ENCODE measurements at regions not wholly inside any gene's neighbourhood (a gene's known extent, or its start where the extent isn't known, plus 50 kb on each side); places are given as distances from the start of the nearest gene placed in this dataset.
A peak's percentile ranks its signal among the peaks of the same experiment; 100 is the strongest.

- DNase-seq = peak; percentile 84
- no peaks in the 10 kb centered on the region for H3K79me2 ChIP-seq (ENCODE audit: insufficient read depth)
- H3K36me3 ChIP-seq (ENCODE audit: low read depth) = no peaks in the 10 kb centered on the region
- TF ChIP-seq EZH2 (IDR thresholded peaks at IDR 0.05; ENCODE audit: insufficient read depth, poor library complexity, severe bottlenecking) (no peak), EZH2phosphoT487 (IDR thresholded peaks at IDR 0.05; ENCODE audit: insufficient read depth, low read depth) (no peak)
- H3K4me2 ChIP-seq (ENCODE audit: unreplicated experiment) = no peak overlapping the region
- in situ Hi-C loops (cut with MboI) = loop anchor here (10.0 to 25.0 kb wide), 2 partner anchors 148 to 1110 kb away; partner anchors contain the start of gene ALK
- no peaks in the 10 kb centered on the region for H3K9me2 ChIP-seq (ENCODE audit: insufficient read depth)
- H3K9ac ChIP-seq = no peak overlapping the region
- H3K27ac ChIP-seq = no peak overlapping the region
- no peak overlapping the region for H3K4me3 ChIP-seq
- H2AFZ ChIP-seq = no peak overlapping the region
- peaks cover 43% of the 10 kb centered on the region for H3K27me3 ChIP-seq (replicated peaks; ENCODE audit: insufficient read depth)
- no peaks in the 10 kb centered on the region for H4K20me1 ChIP-seq (ENCODE audit: insufficient read depth)
- 14 to 17% methylated on average over 10 of the region's 10 CpGs for WGBS, 2 experiments (ENCODE audit: low coverage in 1 of 2, low lambda C conversion rate in 2 of 2, missing lambda C conversion rate in 2 of 2)
- no peaks in the 10 kb centered on the region for H3F3A ChIP-seq (ENCODE audit: insufficient read depth)
- no peaks in the 10 kb centered on the region for H3K9me3 ChIP-seq (ENCODE audit: low read depth)
- no peaks in the 10 kb centered on the region for H3K4me1 ChIP-seq (ENCODE audit: insufficient read depth)
Measured at GRCh38 chr2:30072250-30072842, 74.5 kb upstream of the YPEL5 start.

DNA sequence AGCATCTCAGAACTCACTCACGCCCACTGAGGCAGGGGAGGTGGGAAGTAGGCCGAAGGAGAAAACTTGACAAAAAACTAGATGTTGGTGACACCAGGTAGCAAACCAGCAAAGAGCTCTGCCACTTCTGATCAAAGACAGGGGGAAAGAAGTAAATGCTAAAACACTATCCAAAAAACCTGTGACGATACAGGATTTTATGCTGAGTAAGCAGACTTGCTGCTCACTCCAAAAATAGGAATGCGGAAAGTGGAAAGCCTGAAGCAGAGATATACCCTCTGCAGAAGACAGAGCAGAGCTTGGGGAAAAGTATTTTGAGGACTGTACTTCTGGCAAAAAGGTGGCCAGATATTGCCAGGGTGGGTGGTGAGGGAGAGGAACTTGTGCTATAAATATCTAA lies 73.3 kb upstream of the YPEL5 start:
- Histone ChIP-seq H3K27me3 (replicated peaks; ENCODE audit: insufficient read depth) (peaks cover 48% of the 10 kb centered on the region), H3K9ac (no peak overlapping the region), H3F3A (ENCODE audit: insufficient read depth) (no peaks in the 10 kb centered on the region), H4K20me1 (ENCODE audit: insufficient read depth) (no peaks in the 10 kb centered on the region), H3K4me2 (ENCODE audit: unreplicated experiment) (peak overlapping the region; percentile 10), H3K9me3 (ENCODE audit: low read depth) (no peaks in the 10 kb centered on the region), H3K4me3 (no peak overlapping the region), H2AFZ (no peak overlapping the region), H3K9me2 (ENCODE audit: insufficient read depth) (no peaks in the 10 kb centered on the region), H3K4me1 (ENCODE audit: insufficient read depth) (no peaks in the 10 kb centered on the region), H3K27ac (no peak overlapping the region), H3K36me3 (ENCODE audit: low read depth) (no peaks in the 10 kb centered on the region), H3K79me2 (ENCODE audit: insufficient read depth) (no peaks in the 10 kb centered on the region)
- TF ChIP-seq EZH2phosphoT487 (IDR thresholded peaks at IDR 0.05; ENCODE audit: insufficient read depth, low read depth) (no peak), EZH2 (IDR thresholded peaks at IDR 0.05; ENCODE audit: insufficient read depth, poor library complexity, severe bottlenecking) (no peak)
- WGBS, 2 experiments (ENCODE audit: low coverage in 1 of 2, low lambda C conversion rate in 2 of 2, missing lambda C conversion rate in 2 of 2) = 33 to 36% methylated on average over 4 of the region's 4 CpGs
- in situ Hi-C loops (cut with MboI) = loop anchor here (10.0 to 25.0 kb wide), 2 partner anchors 149 to 1111 kb away; partner anchors contain the start of gene ALK
- peak; percentile 21 for DNase-seq

DNA sequence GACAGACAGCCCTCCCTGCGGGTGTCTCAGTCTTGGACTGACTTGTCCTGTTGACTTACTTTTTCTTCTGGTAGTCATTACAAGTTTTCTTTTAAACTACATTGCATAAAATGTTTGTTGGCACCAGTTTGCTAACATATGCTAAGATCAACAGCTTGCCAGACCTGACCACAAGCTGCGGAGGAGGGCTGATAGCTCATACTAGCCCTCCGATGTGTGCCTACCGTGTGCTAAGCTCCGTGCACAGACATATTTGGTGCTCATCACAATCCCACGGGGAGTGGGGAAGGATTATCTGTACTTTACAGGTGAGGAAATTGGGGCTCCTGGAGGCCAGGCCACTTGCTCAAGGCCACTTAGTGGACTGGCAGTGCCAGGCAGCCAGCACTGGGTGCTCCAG lies 72.8 kb upstream of the YPEL5 start:
- in situ Hi-C loops (cut with MboI) = loop anchor here (10.0 to 25.0 kb wide), 2 partner anchors 149 to 1112 kb away; partner anchors contain the start of gene ALK
- Histone ChIP-seq H3K36me3 (ENCODE audit: low read depth) (no peaks in the 10 kb centered on the region), H2AFZ (no peak overlapping the region), H3K27me3 (replicated peaks; ENCODE audit: insufficient read depth) (peaks cover 48% of the 10 kb centered on the region), H3K4me1 (ENCODE audit: insufficient read depth) (no peaks in the 10 kb centered on the region), H3K9ac (no peak overlapping the region), H3F3A (ENCODE audit: insufficient read depth) (no peaks in the 10 kb centered on the region), H3K9me2 (ENCODE audit: insufficient read depth) (no peaks in the 10 kb centered on the region), H3K9me3 (ENCODE audit: low read depth) (no peaks in the 10 kb centered on the region), H3K27ac (no peak overlapping the region), H4K20me1 (ENCODE audit: insufficient read depth) (no peaks in the 10 kb centered on the region), H3K79me2 (ENCODE audit: insufficient read depth) (no peaks in the 10 kb centered on the region), H3K4me2 (ENCODE audit: unreplicated experiment) (peak overlapping the region; percentile 10), H3K4me3 (no peak overlapping the region)
- 7 to 9% methylated on average over 6 of the region's 6 CpGs for WGBS, 2 experiments (ENCODE audit: low coverage in 1 of 2, low lambda C conversion rate in 2 of 2, missing lambda C conversion rate in 2 of 2)
- TF ChIP-seq EZH2 (IDR thresholded peaks at IDR 0.05; ENCODE audit: insufficient read depth, poor library complexity, severe bottlenecking) = no peak
- no peak for TF ChIP-seq EZH2phosphoT487 (IDR thresholded peaks at IDR 0.05; ENCODE audit: insufficient read depth, low read depth)
- DNase-seq = peak; percentile 66

DNA sequence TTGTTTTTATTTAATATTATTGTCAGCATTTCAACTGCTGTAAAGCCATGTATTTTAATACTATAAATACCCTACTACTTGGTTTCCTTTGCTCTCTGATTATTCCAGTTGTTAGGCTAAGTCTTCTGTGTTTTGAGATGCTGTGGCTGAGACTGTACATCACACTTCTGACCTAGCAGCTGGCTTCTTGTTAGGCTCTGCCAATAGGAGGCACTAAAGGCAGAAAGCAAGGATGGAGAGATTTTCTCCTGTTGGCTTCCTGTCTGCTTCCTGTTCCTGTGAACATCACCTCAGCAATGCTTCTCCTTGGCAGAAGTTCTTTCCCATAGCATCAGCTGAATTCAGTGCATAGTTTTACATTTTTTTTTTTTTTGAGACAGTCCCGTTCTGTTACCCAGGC lies 68.3 kb upstream of the YPEL5 start:
- TF ChIP-seq EZH2phosphoT487 (IDR thresholded peaks at IDR 0.05; ENCODE audit: insufficient read depth, low read depth) (no peak), EZH2 (IDR thresholded peaks at IDR 0.05; ENCODE audit: insufficient read depth, poor library complexity, severe bottlenecking) (no peak)
- no peak overlapping the region for H3K9ac ChIP-seq
- no peaks in the 10 kb centered on the region for H3K9me2 ChIP-seq (ENCODE audit: insufficient read depth)
- H3K4me1 ChIP-seq (ENCODE audit: insufficient read depth) = no peaks in the 10 kb centered on the region
- H3K27ac ChIP-seq = no peak overlapping the region
- no peaks in the 10 kb centered on the region for H3K79me2 ChIP-seq (ENCODE audit: insufficient read depth)
- H4K20me1 ChIP-seq (ENCODE audit: insufficient read depth) = no peaks in the 10 kb centered on the region
- no peak overlapping the region for H3K4me3 ChIP-seq
- H3K36me3 ChIP-seq (ENCODE audit: low read depth) = no peaks in the 10 kb centered on the region
- WGBS, 2 experiments (ENCODE audit: low coverage in 1 of 2, low lambda C conversion rate in 2 of 2, missing lambda C conversion rate in 2 of 2) = 53 to 69% methylated on average over 1 of the region's 1 CpG
- H2AFZ ChIP-seq = no peak overlapping the region
- peaks cover 44% of the 10 kb centered on the region for H3K27me3 ChIP-seq (replicated peaks; ENCODE audit: insufficient read depth)
- DNase-seq = peak; percentile 36
- no peaks in the 10 kb centered on the region for H3F3A ChIP-seq (ENCODE audit: insufficient read depth)
- no peaks in the 10 kb centered on the region for H3K9me3 ChIP-seq (ENCODE audit: low read depth)
- no peak overlapping the region for H3K4me2 ChIP-seq (ENCODE audit: unreplicated experiment)
- in situ Hi-C loops (cut with MboI) = loop anchor here (10.0 kb wide), 1 partner anchor 154 kb away; the partner anchor contains the start of gene ALK

Measured in GM23248 (cell line).